ENCODE measurements at regions not wholly inside any gene's neighbourhood (a gene's known extent, or its start where the extent isn't known, plus 50 kb on each side); places are given as distances from the start of the nearest gene placed in this dataset.
"Not testable (repeated sequence)": the region's sequence is repeated elsewhere in the genome, so short reads cannot be mapped to it uniquely, and the experiment has no call there.

DNA sequence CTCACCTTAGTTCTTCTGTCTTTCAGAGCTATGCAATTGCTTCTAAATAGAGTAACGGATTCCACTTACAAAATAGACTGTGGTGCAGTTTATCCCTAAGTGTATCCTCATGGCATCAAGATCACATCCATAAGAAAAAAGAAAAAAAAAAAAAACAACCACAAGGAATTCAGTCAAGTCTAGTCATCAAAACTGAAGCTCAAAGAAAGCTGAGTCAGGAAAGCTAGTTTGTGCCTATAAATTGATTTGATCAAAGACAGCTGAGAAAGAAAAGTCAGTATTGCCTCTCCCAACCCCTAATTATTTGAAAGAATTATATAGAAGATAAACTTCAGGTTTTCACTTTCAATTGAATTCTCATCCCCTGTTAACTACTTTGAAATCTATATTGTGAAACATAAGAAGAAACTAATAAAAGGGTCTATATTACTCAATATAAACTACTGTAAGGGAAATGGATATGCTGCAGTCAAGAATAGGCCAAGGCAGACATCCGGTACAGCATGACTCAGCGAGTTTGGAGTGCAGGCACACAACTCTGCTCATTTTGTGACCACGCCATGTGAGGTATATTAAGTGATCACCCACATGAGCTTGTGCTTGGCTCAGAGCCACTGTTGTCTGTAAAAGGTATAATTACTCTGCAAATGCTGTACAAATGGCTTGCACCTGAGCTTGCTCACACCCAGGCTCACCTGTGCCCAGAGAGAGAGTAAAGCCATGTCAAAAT is 568.1 kb upstream of the CRIM1 start:
- DNase-seq, result no peak

GRCh38 chr2:35785564-35785963 is 570.0 kb upstream of the CRIM1 start:
- no peak for DNase-seq

- DNase-seq, result no peak
These were observed 570.8 kb upstream of the CRIM1 start for GRCh38 chr2:35784777-35785176.

DNA sequence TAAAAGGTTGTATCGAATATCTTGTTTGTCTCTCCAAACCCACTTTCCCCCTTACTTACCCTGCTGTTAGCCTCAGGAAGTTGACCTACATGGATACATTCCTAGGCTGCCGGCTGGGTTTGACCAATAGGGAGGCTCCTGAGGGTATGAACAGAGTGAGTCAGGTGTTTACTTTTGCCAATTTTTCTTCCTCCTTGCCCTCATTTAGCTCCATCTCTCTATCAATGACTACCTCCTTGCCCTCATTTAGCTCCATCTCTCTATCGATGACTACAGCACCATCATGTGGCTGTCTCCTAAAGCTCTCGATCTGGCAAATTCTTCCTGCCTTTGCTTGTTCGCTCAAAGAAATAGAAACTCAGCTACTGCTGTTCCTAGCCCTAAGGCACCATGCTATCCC is 571.9 kb upstream of the CRIM1 start:
- no peak for DNase-seq

GRCh38 chr2:35741556-35741955 is 614.0 kb upstream of the CRIM1 start:
- DNase-seq, result no peak

- no peak for DNase-seq
These were observed 623.9 kb upstream of the CRIM1 start for GRCh38 chr2:35731674-35732073.

- no peak for DNase-seq
These were observed 640.7 kb upstream of the CRIM1 start for GRCh38 chr2:35714883-35715282.

DNA sequence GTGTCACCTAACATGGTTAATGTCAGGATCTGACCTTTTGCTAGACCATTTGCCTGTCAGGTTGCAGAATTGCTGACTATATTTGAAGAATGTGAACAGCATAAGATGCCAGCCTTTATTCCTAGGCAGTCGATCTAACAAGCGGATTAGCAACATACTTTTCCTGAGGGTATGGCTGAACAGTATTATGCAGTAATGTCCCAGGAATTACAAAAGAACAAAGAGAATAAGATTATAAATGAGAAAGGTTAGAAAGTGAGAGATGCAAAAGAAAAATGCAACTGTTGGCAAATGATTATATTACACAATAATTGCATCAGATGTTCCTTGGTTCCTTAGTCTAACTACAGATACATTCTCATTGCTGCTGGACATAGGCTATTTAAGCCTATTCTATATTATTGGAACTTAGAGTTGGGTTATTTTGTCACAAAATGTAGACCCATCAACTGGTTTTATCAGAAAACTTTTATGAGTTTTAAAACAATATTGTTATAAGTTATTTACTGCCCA is 647.1 kb upstream of the CRIM1 start:
- no peak for DNase-seq

DNA sequence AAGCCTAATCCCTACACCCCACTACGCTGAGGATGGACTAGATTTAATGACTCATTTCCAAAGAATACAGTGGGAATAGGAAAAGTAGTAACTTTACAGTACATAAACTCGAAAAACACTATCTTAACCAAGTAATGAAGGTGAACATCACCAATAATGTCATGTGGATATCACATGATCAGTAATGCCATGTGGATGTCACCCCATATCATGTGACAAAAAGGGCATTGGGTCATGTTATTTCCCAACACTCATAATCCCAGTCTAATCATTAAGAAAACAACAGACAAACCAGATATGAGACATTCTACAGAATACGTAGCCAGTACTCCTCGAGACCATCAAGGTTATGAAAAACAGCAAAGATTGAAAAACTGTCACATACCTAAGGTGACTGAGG is 667.3 kb upstream of the CRIM1 start:
- no peak for DNase-seq

- DNase-seq, result no peak
These were observed 703.8 kb upstream of the CRIM1 start for GRCh38 chr2:35651688-35652323.

DNA sequence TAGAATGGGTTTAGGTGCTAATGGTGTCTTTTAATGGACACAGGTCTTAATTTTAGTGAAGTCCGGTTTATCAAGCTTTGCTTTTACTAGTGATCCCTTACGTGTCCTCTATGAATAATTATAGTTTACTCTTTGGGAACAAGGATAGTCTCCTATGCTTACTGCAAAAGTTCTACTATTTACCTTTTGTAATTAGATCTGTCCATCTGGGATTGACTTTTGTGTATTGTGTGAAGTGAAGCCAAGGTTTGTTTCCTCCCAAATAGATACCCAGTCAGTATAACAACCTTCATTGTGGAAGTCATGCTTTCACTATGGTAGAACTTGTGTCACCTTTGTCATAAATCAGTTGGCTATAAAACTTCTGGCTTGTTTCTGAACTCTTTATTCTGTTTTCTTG is 740.9 kb upstream of the CRIM1 start:
- no peak for DNase-seq

DNA sequence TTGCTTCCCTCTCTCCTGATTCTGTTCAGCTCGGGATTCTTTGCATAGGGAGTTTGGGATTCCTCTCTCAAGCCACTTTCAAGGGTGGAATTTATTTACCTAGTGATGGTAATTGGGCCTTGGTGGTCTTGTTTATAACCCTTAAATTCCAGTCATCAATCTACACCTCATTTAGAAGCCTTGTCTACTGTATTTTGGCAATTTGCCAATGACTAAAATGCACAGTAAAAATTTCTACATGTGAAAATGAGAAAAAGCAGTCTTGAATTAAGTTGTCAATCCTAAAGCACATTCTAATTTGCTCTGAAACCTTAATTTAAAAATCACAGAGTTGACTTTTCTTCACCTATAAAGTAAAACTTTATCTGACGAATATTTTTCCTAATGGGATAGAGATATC is 749.2 kb upstream of the CRIM1 start:
- no peak for DNase-seq

DNA sequence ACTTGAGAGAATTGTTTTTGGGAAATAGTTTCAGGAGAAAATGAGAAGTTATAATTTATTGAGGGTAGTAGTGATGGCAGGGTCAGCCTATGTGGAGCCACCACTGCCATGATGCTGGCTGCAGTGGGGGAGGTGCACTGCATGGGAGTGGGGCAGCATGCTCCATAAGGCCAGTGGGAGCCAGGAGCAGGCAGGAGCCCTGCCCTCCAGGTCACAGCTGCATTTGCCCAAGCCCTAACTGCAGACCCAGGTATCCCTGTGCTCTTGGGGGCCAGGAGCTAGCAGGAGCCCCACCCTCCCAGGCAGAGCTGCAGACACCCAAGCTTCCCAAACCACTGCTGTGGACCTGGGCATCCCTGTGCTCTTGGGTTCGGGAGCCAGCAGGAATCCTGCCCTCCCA is 757.3 kb upstream of the CRIM1 start:
- DNase-seq, result no peak

- DNase-seq, result no peak
These were observed 763.7 kb upstream of the CRIM1 start for GRCh38 chr2:35591886-35592285.

- no peak for DNase-seq
These were observed 769.6 kb upstream of the CRIM1 start for GRCh38 chr2:35585972-35586371.

DNA sequence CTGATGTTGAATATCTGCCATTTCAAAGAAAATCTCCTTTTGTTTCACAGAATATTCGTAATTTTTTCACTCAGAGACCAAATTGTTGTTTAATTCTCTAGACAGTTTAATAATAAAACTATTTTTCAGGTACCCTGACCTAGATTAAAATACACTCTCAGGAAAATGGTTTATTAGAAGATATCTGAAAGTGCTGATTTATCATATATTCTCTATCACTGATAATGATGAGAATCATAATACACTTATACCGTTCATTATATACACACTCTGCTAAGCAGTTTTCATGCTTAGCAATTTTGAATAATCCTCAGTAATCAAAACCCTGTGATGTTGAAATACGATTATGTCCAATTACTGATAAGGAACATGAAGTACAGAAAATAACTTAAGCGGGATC is 772.9 kb upstream of the CRIM1 start:
- DNase-seq, result no peak

GRCh38 chr2:35580956-35581355 is 774.6 kb upstream of the CRIM1 start:
- no peak for DNase-seq

DNA sequence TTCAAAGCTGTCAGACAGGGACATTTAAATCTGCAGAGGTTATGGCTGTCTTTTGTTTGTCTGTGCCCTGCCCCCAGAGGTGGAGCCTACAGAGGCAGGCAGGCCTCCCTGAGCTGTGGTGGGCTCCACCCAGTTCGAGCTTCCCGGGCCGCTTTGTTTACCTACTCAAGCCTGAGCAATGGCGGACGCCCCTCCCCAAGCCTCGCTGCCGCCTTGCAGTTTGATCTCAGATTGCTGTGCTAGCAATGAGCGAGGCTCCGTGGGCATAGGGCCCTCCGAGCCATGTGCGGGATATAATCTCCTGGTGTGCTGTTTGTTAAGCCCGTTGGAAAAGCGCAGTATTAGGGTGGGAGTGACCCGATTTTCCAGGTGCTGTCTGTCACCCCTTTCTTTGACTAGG is 787.0 kb upstream of the CRIM1 start:
- not testable (repeated sequence) for DNase-seq

DNA sequence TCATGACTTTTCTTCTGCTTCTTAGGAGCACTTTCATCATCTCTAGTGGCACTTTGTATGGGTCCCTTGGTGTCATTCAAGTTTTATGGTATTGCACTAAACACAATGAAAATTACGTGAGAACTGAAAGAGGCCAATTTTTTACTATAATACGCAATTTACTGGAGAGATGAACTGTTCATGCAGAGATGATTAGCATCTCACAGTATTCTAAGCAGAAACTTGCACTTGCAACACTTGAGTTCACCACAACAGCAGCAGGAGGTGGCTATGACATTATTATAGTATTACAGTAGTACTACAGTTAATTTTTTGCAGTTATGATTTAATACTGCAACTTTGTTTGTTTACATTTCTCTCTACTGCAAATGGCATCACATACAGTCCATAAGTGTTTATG is 793.1 kb upstream of the CRIM1 start:
- no peak for DNase-seq

- no peak for DNase-seq
These were observed 807.4 kb upstream of the CRIM1 start for GRCh38 chr2:35548171-35548570.

GRCh38 chr2:35545301-35545700 is 810.3 kb upstream of the CRIM1 start:
- DNase-seq, result no peak

DNA sequence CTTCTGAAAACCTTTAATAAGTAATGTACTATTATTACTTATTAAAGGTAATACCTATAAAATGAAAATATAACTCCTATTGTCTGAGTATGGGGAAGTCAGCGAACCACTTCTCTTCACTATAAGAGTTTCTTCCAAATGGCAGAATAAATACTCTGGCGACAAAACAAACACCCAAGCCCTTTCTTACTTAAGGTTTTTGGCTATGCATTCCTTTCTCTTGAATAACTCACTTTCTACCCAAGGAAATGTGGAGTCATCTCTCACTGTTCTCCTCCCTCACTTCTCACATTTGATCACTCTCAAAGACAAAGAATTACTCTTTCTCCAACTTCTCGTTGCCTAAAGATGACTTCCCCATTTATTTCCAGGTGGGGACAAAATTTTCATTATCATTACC is 816.8 kb upstream of the CRIM1 start:
- DNase-seq, result no peak

DNA sequence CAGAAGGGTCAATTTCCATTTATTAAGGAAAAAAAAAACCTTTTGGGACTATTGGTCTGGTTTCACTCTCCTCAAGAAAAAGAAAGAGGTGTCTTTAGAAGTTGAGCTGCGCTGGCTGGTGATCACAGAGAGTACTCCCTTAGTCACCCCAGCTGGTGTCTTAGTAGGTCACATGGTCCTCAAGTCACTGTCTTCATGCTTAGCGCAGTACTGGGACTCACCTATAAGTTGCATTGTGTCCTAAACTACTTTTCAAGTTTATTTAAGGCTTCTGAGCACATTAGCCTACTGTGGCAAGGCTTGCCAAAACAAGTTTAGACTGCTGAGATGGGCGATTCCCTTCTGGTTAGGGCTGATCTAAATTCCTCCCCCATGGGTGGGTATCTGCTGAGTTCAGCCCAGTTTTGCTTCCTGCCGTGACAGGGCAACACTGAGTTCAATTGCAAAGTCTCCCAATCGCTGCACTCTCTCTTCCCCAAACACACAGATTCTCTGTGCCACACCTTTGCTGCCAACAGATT is 824.9 kb upstream of the CRIM1 start:
- no peak for DNase-seq

- DNase-seq, result no peak
These were observed 828.8 kb upstream of the CRIM1 start for GRCh38 chr2:35526741-35527140.

DNA sequence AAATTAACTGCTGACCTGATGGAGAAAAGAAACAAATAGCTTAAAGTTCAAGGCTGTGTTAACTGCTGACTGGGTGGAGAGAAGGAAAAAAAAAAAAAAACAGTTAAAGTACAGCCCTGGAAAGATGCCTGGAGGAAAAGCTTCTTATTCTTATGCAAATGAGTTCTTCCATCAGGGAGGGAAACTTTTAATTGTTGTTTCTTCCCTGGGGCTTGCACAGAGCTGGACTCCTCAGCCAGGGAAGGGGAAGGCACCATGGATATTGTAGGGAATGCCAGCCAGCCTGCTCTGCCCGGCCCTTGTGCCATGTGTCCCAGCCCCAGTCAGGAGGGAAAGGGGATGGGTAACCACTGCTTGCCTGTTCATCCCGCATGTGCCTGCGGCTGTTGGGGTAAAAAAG is 833.1 kb upstream of the CRIM1 start:
- no peak for DNase-seq

Data from NCI-H2029 treated with DMSO at 0.1 percent for 48 hours (cell line).